Colonic mucosa (tissue), 4 donors: ENCODE measurements at regions not wholly inside any gene's neighbourhood (a gene's known extent, or its start where the extent isn't known, plus 50 kb on each side); places are given as distances from the start of the nearest gene placed in this dataset.
"Not testable (repeated sequence)": the region's sequence is repeated elsewhere in the genome, so short reads cannot be mapped to it uniquely, and the experiment has no call there.

Experiments
- DNase-seq: peaks from one replicate; pipeline ENCODE4 v3.0.0-alpha.2; 2020
- H3K27ac ChIP-seq: fragments of 200-600 bp; one replicate; pipeline ENCODE4 v1.8.0; 2021
- H3K27me3 ChIP-seq: fragments of 200-600 bp; one replicate; pipeline ENCODE4 v1.8.0; 2021
- H3K36me3 ChIP-seq: fragments of 200-600 bp; one replicate; pipeline ENCODE4 v1.8.0; 2021
- H3K4me1 ChIP-seq: fragments of 200-600 bp; one replicate; pipeline ENCODE4 v1.8.0; 2021; ENCODE audit warnings: mild to moderate bottlenecking
- H3K4me3 ChIP-seq: fragments of 200-600 bp; one replicate; pipeline ENCODE4 v1.8.0; 2021
- H3K9ac ChIP-seq, 2 donors: one replicate each; pipeline ENCODE4 v1.7.0; 2013; ENCODE audit warnings: control low read depth in 2 of 2, low read depth in 2 of 2, low read length in 2 of 2
- H3K9me3 ChIP-seq: fragments of 200-600 bp; one replicate; pipeline ENCODE4 v1.8.0; 2021
- intact Hi-C: fragments of 100-400 bp; cut with DNase I; formaldehyde crosslinking; loops from one replicate; pipeline ENCODE4 v1.14.1; 2022
- TF ChIP-seq, protein P1 (sequence below): fragments of 200-600 bp; IDR thresholded peaks from one replicate; pipeline ENCODE4 v1.8.0; 2022; ENCODE audit warnings: antibody characterized with exemption, mild to moderate bottlenecking
- donor health status: healthy.
- donor health status: DM: no; HTN: no; CAD: no.
- donor health status: DM: no; HTN: no; CAD: no.

- DNase-seq = no peak
- Histone ChIP-seq H3K27ac (no peak overlapping the region), H3K36me3 (no peaks in the 10 kb centered on the region), H3K4me1 (no peaks in the 10 kb centered on the region), H3K4me3 (no peak overlapping the region), H3K9me3 (no peaks in the 10 kb centered on the region), H3K27me3 (no peaks in the 10 kb centered on the region), H3K9ac (no peak overlapping the region)
- TF ChIP-seq, protein P1, sequence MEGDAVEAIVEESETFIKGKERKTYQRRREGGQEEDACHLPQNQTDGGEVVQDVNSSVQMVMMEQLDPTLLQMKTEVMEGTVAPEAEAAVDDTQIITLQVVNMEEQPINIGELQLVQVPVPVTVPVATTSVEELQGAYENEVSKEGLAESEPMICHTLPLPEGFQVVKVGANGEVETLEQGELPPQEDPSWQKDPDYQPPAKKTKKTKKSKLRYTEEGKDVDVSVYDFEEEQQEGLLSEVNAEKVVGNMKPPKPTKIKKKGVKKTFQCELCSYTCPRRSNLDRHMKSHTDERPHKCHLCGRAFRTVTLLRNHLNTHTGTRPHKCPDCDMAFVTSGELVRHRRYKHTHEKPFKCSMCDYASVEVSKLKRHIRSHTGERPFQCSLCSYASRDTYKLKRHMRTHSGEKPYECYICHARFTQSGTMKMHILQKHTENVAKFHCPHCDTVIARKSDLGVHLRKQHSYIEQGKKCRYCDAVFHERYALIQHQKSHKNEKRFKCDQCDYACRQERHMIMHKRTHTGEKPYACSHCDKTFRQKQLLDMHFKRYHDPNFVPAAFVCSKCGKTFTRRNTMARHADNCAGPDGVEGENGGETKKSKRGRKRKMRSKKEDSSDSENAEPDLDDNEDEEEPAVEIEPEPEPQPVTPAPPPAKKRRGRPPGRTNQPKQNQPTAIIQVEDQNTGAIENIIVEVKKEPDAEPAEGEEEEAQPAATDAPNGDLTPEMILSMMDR = no peak
- intact Hi-C loops = no loop called here
Measured at GRCh38 chrX:139423186-139423585, 107.4 kb upstream of the F9 start.

DNA sequence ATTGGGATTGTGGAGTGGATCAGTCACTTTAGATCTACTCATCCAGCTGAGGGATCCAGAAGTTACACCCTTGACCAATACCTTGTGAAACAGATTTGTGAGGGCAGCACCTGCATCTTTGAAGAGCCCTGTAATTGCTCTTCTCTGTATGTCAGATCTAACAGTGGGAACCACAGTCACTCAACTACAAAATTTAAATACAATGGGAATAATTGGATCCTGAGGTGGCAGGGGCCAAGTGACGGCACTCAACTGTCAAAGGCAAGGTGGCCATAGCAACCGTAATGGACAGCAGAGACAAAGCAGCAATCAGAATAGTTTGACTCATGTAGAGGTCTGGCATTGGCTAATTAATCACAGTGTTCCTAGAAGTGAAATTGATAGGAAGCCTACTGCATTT lies 132.3 kb upstream of the F9 start:
- intact Hi-C loops, H3K9me3 ChIP-seq, H3K4me3 ChIP-seq, H3K27me3 ChIP-seq, H3K4me1 ChIP-seq, H3K9ac ChIP-seq, H3K27ac ChIP-seq, DNase-seq, H3K36me3 ChIP-seq: not testable (repeated sequence)

GRCh38 chrX:139388254-139388653 lies 142.3 kb upstream of the F9 start:
- no peak for DNase-seq
- Histone ChIP-seq H3K4me1 (no peaks in the 10 kb centered on the region), H3K27me3 (no peaks in the 10 kb centered on the region), H3K9ac (no peak overlapping the region), H3K4me3 (no peak overlapping the region), H3K27ac (no peak overlapping the region), H3K36me3 (no peaks in the 10 kb centered on the region), H3K9me3 (no peaks in the 10 kb centered on the region)
- intact Hi-C loops = no loop called here
- TF ChIP-seq, protein P1 = no peak

GRCh38 chrX:139382529-139382928 lies 148.0 kb upstream of the F9 start:
- Histone ChIP-seq H3K4me1 (no peaks in the 10 kb centered on the region), H3K27ac (no peak overlapping the region), H3K4me3 (no peak overlapping the region), H3K27me3 (no peaks in the 10 kb centered on the region), H3K9ac (no peak overlapping the region), H3K36me3 (no peaks in the 10 kb centered on the region), H3K9me3 (no peaks in the 10 kb centered on the region)
- DNase-seq = no peak
- intact Hi-C loops = no loop called here
- TF ChIP-seq, protein P1 = no peak

GRCh38 chrX:139376547-139376946 lies 154.0 kb upstream of the F9 start:
- H3K27ac ChIP-seq, intact Hi-C loops, H3K4me1 ChIP-seq, H3K36me3 ChIP-seq, H3K9me3 ChIP-seq, H3K9ac ChIP-seq, H3K4me3 ChIP-seq, H3K27me3 ChIP-seq, DNase-seq: not testable (repeated sequence)

GRCh38 chrX:139360356-139360755 lies 170.2 kb upstream of the F9 start:
- TF ChIP-seq, protein P1 = no peak
- H3K4me3 ChIP-seq = no peak overlapping the region
- no peak for DNase-seq
- intact Hi-C loops = no loop called here
- no peak overlapping the region for H3K9ac ChIP-seq
- no peaks in the 10 kb centered on the region for H3K4me1 ChIP-seq
- no peaks in the 10 kb centered on the region for H3K27me3 ChIP-seq
- no peak overlapping the region for H3K27ac ChIP-seq
- no peaks in the 10 kb centered on the region for H3K9me3 ChIP-seq
- H3K36me3 ChIP-seq = no peaks in the 10 kb centered on the region

DNA sequence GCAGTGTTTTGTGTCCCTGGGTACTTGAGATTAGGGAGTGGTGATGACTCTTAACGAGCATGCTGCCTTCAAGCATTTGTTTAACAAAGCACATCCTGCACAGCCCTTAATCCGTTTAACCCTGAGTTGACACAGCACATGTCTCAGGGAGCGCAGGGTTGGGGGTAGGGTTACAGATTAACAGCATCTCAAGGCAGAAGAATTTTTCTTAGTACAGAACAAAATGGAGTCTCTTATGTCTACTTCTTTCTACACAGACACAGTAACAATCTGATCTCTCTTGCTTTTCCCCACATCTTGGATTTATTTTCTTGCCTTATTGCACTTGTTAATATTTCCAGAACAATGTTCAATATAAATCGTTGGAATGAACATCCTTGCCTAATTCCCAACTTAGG lies 187.9 kb upstream of the F9 start:
- H3K36me3 ChIP-seq, DNase-seq, H3K27ac ChIP-seq, H3K4me1 ChIP-seq, H3K27me3 ChIP-seq, H3K4me3 ChIP-seq, H3K9me3 ChIP-seq, intact Hi-C loops, H3K9ac ChIP-seq: not testable (repeated sequence)

DNA sequence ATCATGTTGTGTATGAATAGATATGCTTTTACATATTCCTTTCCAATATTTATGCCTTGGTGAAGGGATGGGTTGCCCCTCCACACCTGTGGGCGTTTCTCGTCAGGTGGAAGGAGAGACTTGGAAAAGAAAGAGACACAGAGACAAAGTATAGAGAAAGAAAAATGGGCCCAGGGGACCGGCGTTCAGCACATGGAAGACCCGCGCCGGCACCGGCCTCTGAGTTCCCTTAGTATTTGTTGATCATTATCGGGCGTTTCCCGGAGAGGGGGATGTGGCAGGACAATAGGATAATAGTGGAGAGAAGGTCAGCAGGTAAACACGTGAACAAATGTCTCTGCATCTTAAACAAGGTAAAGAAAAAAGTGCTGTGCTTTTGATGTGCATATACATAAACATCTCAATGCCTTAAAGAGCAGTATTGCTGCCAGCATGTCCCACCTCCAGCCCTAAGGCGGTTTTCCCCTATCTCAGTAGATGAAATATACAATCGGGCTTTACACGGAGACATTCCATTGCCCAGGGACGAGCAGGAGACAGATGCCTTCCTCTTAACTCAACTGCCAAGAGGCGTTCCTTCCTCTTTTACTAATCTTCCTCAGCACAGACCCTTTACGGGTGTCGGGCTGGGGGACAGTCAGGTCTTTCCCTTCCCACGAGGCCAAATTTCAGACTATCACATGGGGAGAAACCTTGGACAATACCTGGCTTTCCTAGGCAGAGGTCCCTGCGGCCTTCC lies 188.5 kb upstream of the F9 start:
- DNase-seq, H3K36me3 ChIP-seq, intact Hi-C loops: not testable (repeated sequence)

More for the DNA sequence above, 188.5 kb upstream of the F9 start:
- H3K9me3 ChIP-seq, H3K4me3 ChIP-seq, H3K9ac ChIP-seq, H3K4me1 ChIP-seq, H3K27ac ChIP-seq, H3K27me3 ChIP-seq: not testable (repeated sequence)
